Hepatocyte (in vitro differentiated cells): ENCODE measurements at regions not wholly inside any gene's neighbourhood (a gene's known extent, or its start where the extent isn't known, plus 50 kb on each side); places are given as distances from the start of the nearest gene placed in this dataset.

Source experiments
- DNase-seq: peaks from one replicate; pipeline ENCODE4 v3.0.0-alpha.2; 2016; ENCODE audit warnings: low spot score
- H2AFZ ChIP-seq: fragments of 200-600 bp; sonication (generic); 2 replicates; pipeline ENCODE4 v1.6.0; 2016; ENCODE audit warnings: antibody characterized with exemption, mild to moderate bottlenecking
- H3K27ac ChIP-seq: fragments of 200-600 bp; sonication (generic); 2 replicates; pipeline ENCODE4 v1.5.1; 2016; ENCODE audit warnings: mild to moderate bottlenecking
- H3K27me3 ChIP-seq: fragments of 200-600 bp; sonication (generic); 2 replicates; pipeline ENCODE4 v1.6.1; 2016
- H3K36me3 ChIP-seq: fragments of 200-600 bp; sonication (generic); replicated peaks from 2 replicates; pipeline ENCODE4 v1.5.1; 2016; ENCODE audit warnings: low read depth; ENCODE audit not compliant: insufficient read depth
- H3K4me1 ChIP-seq: fragments of 200-600 bp; sonication (generic); 2 replicates; pipeline ENCODE4 v1.5.1; 2016; ENCODE audit warnings: mild to moderate bottlenecking, moderate library complexity; ENCODE audit not compliant: insufficient read depth
- H3K4me2 ChIP-seq: fragments of 200-600 bp; sonication (generic); 2 replicates; pipeline ENCODE4 v1.6.0; 2016
- H3K4me3 ChIP-seq: fragments of 200-600 bp; sonication (generic); 2 replicates; pipeline ENCODE4 v1.5.1; 2016; ENCODE audit warnings: mild to moderate bottlenecking
- H3K79me2 ChIP-seq: fragments of 200-600 bp; sonication (generic); 2 replicates; pipeline ENCODE4 v1.6.0; 2017; ENCODE audit warnings: mild to moderate bottlenecking
- H3K9me2 ChIP-seq: fragments of 200-600 bp; sonication (generic); replicated peaks from 2 replicates; pipeline ENCODE4 v1.6.0; 2017; ENCODE audit warnings: mild to moderate bottlenecking; ENCODE audit not compliant: insufficient read depth
- H3K9me3 ChIP-seq: fragments of 200-600 bp; sonication (generic); 2 replicates; pipeline ENCODE4 v1.5.1; 2016; ENCODE audit warnings: low read depth, mild to moderate bottlenecking
- H4K20me1 ChIP-seq: fragments of 200-600 bp; sonication (generic); 2 replicates; pipeline ENCODE4 v1.6.0; 2016; ENCODE audit warnings: mild to moderate bottlenecking; ENCODE audit not compliant: insufficient read depth, poor library complexity, severe bottlenecking
- CTCF ChIP-seq: fragments of 200-600 bp; sonication (generic); IDR thresholded peaks from 2 replicates; pipeline ENCODE4 v1.5.1; 2016; ENCODE audit warnings: antibody characterized with exemption, mild to moderate bottlenecking; ENCODE audit not compliant: poor library complexity
- EZH2 ChIP-seq: fragments of 200-600 bp; sonication (generic); IDR thresholded peaks from 2 replicates; pipeline ENCODE4 v1.6.1; 2016; ENCODE audit warnings: antibody characterized with exemption, mild to moderate bottlenecking, borderline replicate concordance
- EZH2phosphoT487 ChIP-seq: fragments of 200-600 bp; sonication (generic); IDR thresholded peaks from one replicate; pipeline ENCODE4 v1.6.1; 2018; ENCODE audit warnings: antibody characterized with exemption, mild to moderate bottlenecking, low read depth, moderate library complexity; ENCODE audit not compliant: unreplicated experiment, severe bottlenecking
- WGBS: methylation state at CpG from one replicate; pipeline ENCODE4 v1.1.6; 2016; ENCODE audit warnings: low lambda C conversion rate; ENCODE audit errors: missing lambda C conversion rate; 5-methylcytosine and 5-hydroxymethylcytosine counted together

- no peak overlapping the region for H3K4me3 ChIP-seq
- H3K27me3 ChIP-seq = no peaks in the 10 kb centered on the region
- no peak for DNase-seq
- H4K20me1 ChIP-seq = no peaks in the 10 kb centered on the region
- no peaks in the 10 kb centered on the region for H3K79me2 ChIP-seq
- H3K9me2 ChIP-seq = no peaks in the 10 kb centered on the region
- H3K27ac ChIP-seq = no peak overlapping the region
- no peak for TF ChIP-seq EZH2
- no peak for TF ChIP-seq EZH2phosphoT487
- no peak for TF ChIP-seq CTCF
- 98% methylated on average over 2 of the region's 2 CpGs for WGBS
- no peaks in the 10 kb centered on the region for H3K9me3 ChIP-seq
- no peaks in the 10 kb centered on the region for H3K36me3 ChIP-seq
- H3K4me1 ChIP-seq = peaks cover 13% of the 10 kb centered on the region
- no peak overlapping the region for H3K4me2 ChIP-seq
- H2AFZ ChIP-seq = no peak overlapping the region
Observed at GRCh38 chr1:98177751-98178150, 256.9 kb upstream of the DPYD start.

DNA sequence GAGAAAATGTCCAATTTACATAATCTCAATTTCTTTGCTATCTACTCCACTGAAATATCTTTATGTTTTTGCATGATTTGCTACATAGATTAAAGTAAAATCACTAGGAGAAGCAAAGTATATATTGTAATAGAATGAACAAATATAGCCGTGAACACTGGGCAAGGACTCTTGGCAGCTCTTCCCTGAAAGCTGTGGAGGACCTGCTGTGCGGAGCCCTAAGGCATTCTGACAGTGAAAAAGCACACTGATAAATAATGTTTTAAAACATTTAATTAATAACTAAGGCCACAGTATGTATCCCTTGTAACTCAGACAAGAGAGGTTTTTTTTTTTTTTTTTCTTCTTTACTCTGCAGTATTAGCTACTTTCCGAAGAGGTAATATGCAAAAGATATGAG is 256.1 kb upstream of the DPYD start:
- TF ChIP-seq EZH2phosphoT487 (no peak), CTCF (no peak), EZH2 (no peak)
- 82% methylated on average over 3 of the region's 3 CpGs for WGBS
- Histone ChIP-seq H3K9me2 (no peaks in the 10 kb centered on the region), H3K27me3 (no peaks in the 10 kb centered on the region), H3K9me3 (no peaks in the 10 kb centered on the region), H2AFZ (no peak overlapping the region), H3K79me2 (no peaks in the 10 kb centered on the region), H3K27ac (no peak overlapping the region), H3K36me3 (no peaks in the 10 kb centered on the region), H3K4me2 (no peak overlapping the region), H3K4me1 (peaks cover 9% of the 10 kb centered on the region), H4K20me1 (no peaks in the 10 kb centered on the region), H3K4me3 (no peak overlapping the region)
- DNase-seq = no peak

GRCh38 chr1:98176414-98176813 is 255.6 kb upstream of the DPYD start:
- no peak overlapping the region for H3K4me3 ChIP-seq
- peaks cover 4% of the 10 kb centered on the region for H3K4me1 ChIP-seq
- DNase-seq = no peak
- H2AFZ ChIP-seq = no peak overlapping the region
- no peaks in the 10 kb centered on the region for H3K9me3 ChIP-seq
- H4K20me1 ChIP-seq = no peaks in the 10 kb centered on the region
- H3K79me2 ChIP-seq = no peaks in the 10 kb centered on the region
- no peak overlapping the region for H3K27ac ChIP-seq
- no peaks in the 10 kb centered on the region for H3K27me3 ChIP-seq
- H3K36me3 ChIP-seq = no peaks in the 10 kb centered on the region
- H3K9me2 ChIP-seq = no peaks in the 10 kb centered on the region
- TF ChIP-seq CTCF (no peak), EZH2 (no peak), EZH2phosphoT487 (no peak)
- no peak overlapping the region for H3K4me2 ChIP-seq

DNA sequence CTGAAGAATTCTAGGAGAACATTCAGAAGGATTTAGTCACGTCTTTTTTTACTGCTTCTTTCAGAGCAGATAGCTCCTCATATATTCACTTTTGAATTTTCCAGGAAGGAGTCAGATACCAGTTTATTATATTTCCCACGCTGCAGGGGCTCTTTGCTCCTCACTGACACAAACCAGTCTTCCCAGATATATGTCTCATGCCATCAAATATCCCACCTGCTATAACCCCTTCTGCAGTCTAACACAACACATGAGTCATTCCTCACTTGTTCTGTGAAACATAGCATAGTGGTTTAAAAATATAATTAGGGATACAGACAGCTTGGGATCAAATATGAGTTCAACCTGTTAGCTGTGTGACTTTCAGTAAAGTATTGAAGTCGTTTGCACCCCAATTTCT is 251.7 kb upstream of the DPYD start:
- no peak for TF ChIP-seq EZH2phosphoT487
- TF ChIP-seq EZH2 = no peak
- no peak for TF ChIP-seq CTCF
- Histone ChIP-seq H3K9me3 (no peaks in the 10 kb centered on the region), H3K4me1 (no peaks in the 10 kb centered on the region), H3K4me3 (no peak overlapping the region), H3K79me2 (no peaks in the 10 kb centered on the region), H3K4me2 (no peak overlapping the region), H4K20me1 (no peaks in the 10 kb centered on the region), H3K27me3 (no peaks in the 10 kb centered on the region), H3K27ac (no peak overlapping the region), H2AFZ (no peak overlapping the region), H3K36me3 (no peaks in the 10 kb centered on the region), H3K9me2 (no peaks in the 10 kb centered on the region)
- DNase-seq = no peak
- 56% methylated on average over 3 of the region's 3 CpGs for WGBS
